ENCODE measurements at regions not wholly inside any gene's neighbourhood (a gene's known extent, or its start where the extent isn't known, plus 50 kb on each side); places are given as distances from the start of the nearest gene placed in this dataset.

- H3K4me1 ChIP-seq = peaks cover 34% of the 10 kb centered on the region
- no peak for DNase-seq
- intact Hi-C loops (cut with micrococcal nuclease) = loop anchor here (10.0 kb wide), 1 partner anchor 205 kb away; the partner anchor contains the start of gene S1PR3
- no peaks in the 10 kb centered on the region for H3K9me3 ChIP-seq (replicated peaks)
- H3K27me3 ChIP-seq (ENCODE audit: low read depth) = no peaks in the 10 kb centered on the region
- TF ChIP-seq CTCF (IDR thresholded peaks at IDR 0.05; ENCODE audit: borderline replicate concordance) = no peak
- no peak overlapping the region for H3K4me3 ChIP-seq
- H3K36me3 ChIP-seq = no peaks in the 10 kb centered on the region
- no peak overlapping the region for H3K27ac ChIP-seq (replicated peaks)
These were observed 201.5 kb upstream of the S1PR3 start for GRCh38 chr9:88789785-88790184.

GRCh38 chr9:88791105-88791805, 200.0 kb upstream of the S1PR3 start:
- no peaks in the 10 kb centered on the region for H3K36me3 ChIP-seq
- H3K27me3 ChIP-seq (ENCODE audit: low read depth) = no peaks in the 10 kb centered on the region
- intact Hi-C loops (cut with micrococcal nuclease) = no loop called here
- peak overlapping the region; percentile 61 for H3K27ac ChIP-seq (replicated peaks)
- DNase-seq = no peak
- H3K4me1 ChIP-seq = peaks cover 31% of the 10 kb centered on the region
- TF ChIP-seq CTCF (IDR thresholded peaks at IDR 0.05; ENCODE audit: borderline replicate concordance) = no peak
- H3K9me3 ChIP-seq (replicated peaks) = no peaks in the 10 kb centered on the region
- no peak overlapping the region for H3K4me3 ChIP-seq

GRCh38 chr9:88792502-88792901, 198.8 kb upstream of the S1PR3 start:
- no peaks in the 10 kb centered on the region for H3K9me3 ChIP-seq (replicated peaks)
- no peaks in the 10 kb centered on the region for H3K36me3 ChIP-seq
- no peak for DNase-seq
- H3K4me3 ChIP-seq = no peak overlapping the region
- no peak overlapping the region for H3K27ac ChIP-seq (replicated peaks)
- peaks cover 18% of the 10 kb centered on the region for H3K4me1 ChIP-seq
- H3K27me3 ChIP-seq (ENCODE audit: low read depth) = no peaks in the 10 kb centered on the region
- TF ChIP-seq CTCF (IDR thresholded peaks at IDR 0.05; ENCODE audit: borderline replicate concordance) = no peak
- intact Hi-C loops (cut with micrococcal nuclease) = no loop called here

DNA sequence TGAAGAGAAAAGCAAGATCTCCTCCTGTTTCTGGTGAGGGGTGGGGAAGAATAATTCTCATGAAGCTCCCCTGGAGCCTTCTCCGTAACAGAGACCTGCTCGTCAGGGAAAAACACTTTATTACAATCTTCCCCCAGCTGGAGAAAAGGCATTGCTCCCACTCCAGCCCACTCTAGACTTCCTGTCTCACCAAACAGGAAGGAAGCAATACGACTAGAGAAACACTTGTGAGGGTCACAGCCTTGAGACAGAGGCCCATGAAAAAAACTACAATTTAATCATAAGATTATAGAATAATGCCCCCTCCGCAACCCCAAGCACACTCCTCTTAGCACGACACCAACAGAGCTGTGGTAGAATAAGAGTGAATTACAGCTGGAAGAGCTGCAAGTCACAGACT, 197.2 kb upstream of the S1PR3 start:
- Histone ChIP-seq H3K27ac (replicated peaks) (no peak overlapping the region), H3K4me3 (no peak overlapping the region), H3K9me3 (replicated peaks) (no peaks in the 10 kb centered on the region), H3K36me3 (no peaks in the 10 kb centered on the region), H3K4me1 (peaks cover 17% of the 10 kb centered on the region), H3K27me3 (ENCODE audit: low read depth) (no peaks in the 10 kb centered on the region)
- no peak for TF ChIP-seq CTCF (IDR thresholded peaks at IDR 0.05; ENCODE audit: borderline replicate concordance)
- no peak for DNase-seq
- intact Hi-C loops (cut with micrococcal nuclease) = no loop called here

DNA sequence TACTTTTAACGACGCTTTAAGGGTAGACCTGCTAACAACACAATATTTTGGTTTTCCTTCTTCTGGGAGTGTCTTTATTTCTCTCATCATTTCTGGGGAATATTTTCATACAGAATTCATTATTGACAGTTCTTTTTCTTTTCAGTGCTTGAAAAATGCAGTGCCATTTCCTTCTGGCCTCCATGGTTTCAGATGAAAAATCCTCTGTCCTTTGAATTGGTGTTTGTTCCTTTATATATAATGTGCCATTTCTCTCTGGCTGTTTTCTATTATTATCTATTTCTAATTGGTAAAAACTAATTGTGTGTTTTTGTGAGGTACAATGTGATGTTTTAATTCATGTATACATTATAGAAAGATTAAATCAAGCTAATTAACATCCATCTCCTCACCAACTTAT, 194.3 kb upstream of the S1PR3 start:
- Histone ChIP-seq H3K4me1 (peaks cover 30% of the 10 kb centered on the region), H3K9me3 (replicated peaks) (no peaks in the 10 kb centered on the region), H3K36me3 (no peaks in the 10 kb centered on the region), H3K27me3 (ENCODE audit: low read depth) (no peaks in the 10 kb centered on the region), H3K27ac (replicated peaks) (no peak overlapping the region), H3K4me3 (no peak overlapping the region)
- TF ChIP-seq CTCF (IDR thresholded peaks at IDR 0.05; ENCODE audit: borderline replicate concordance) = no peak
- intact Hi-C loops (cut with micrococcal nuclease) = no loop called here
- no peak for DNase-seq
